DND-41 (cell line): ENCODE measurements at regions not wholly inside any gene's neighbourhood (a gene's known extent, or its start where the extent isn't known, plus 50 kb on each side); places are given as distances from the start of the nearest gene placed in this dataset.

Source experiments
- EZH2 ChIP-seq: IDR thresholded peaks from 3 replicates; pipeline ENCODE4 v1.6.1; 2012; ENCODE audit warnings: borderline replicate concordance, low read depth, mild to moderate bottlenecking, moderate library complexity, low read length, inconsistent platforms; ENCODE audit not compliant: severe bottlenecking
- TF ChIP-seq, protein P1 (sequence below): IDR thresholded peaks from 2 replicates; pipeline ENCODE4 v1.5.1; 2012; ENCODE audit warnings: borderline replicate concordance, low read length, moderate library complexity, mild to moderate bottlenecking; ENCODE audit not compliant: poor library complexity, severe bottlenecking; ENCODE audit errors: extremely low read depth

DNA sequence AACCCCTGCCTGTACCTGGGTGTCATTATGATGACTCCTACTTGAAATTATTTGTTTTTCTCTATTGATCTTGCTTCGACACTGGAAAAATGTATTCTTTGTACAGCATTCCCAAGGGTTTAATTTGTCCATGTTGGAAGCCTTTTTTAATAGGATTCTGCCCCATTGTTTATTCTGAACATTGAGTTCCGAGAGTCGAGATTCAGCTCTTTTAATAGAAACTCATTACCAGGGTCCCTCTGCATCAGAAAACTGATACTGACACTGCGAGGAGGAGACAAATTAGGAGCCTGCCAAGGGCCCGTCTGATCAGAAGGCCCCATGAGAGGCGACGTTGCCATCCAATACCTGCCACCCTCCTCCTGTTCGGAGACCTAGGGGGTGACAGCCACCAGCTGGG, 260.5 kb upstream of the ZMIZ1 start:
- TF ChIP-seq, protein P1, sequence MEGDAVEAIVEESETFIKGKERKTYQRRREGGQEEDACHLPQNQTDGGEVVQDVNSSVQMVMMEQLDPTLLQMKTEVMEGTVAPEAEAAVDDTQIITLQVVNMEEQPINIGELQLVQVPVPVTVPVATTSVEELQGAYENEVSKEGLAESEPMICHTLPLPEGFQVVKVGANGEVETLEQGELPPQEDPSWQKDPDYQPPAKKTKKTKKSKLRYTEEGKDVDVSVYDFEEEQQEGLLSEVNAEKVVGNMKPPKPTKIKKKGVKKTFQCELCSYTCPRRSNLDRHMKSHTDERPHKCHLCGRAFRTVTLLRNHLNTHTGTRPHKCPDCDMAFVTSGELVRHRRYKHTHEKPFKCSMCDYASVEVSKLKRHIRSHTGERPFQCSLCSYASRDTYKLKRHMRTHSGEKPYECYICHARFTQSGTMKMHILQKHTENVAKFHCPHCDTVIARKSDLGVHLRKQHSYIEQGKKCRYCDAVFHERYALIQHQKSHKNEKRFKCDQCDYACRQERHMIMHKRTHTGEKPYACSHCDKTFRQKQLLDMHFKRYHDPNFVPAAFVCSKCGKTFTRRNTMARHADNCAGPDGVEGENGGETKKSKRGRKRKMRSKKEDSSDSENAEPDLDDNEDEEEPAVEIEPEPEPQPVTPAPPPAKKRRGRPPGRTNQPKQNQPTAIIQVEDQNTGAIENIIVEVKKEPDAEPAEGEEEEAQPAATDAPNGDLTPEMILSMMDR, result no peak
- TF ChIP-seq EZH2, result no peak
